T-helper 17 cell (primary cell): ENCODE measurements at regions not wholly inside any gene's neighbourhood (a gene's known extent, or its start where the extent isn't known, plus 50 kb on each side); places are given as distances from the start of the nearest gene placed in this dataset.

Experiments used
- ATAC-seq: fragments of 150-1000 bp; cut with Tn5 transposase; 2 replicates; pipeline ENCODE4 v1.10.0; 2021; ENCODE audit warnings: mild to moderate bottlenecking, moderate library complexity
- DNase-seq, 3 donors: peaks; one replicate each; pipeline versions ENCODE4 v3.0.0 to v3.0.0-alpha.2; 2020 to 2021
- H3K9me3 ChIP-seq: one replicate; pipeline ENCODE4 v1.7.0; 2013; ENCODE audit warnings: low read length, mild to moderate bottlenecking; ENCODE audit not compliant: control insufficient read depth, poor library complexity, severe bottlenecking
- H3K27ac Mint-ChIP-seq: one replicate; pipeline ENCODE4 v1.8.0; 2022; ENCODE audit warnings: mild to moderate bottlenecking, moderate library complexity, mixed read lengths
- H3K27me3 Mint-ChIP-seq: one replicate; pipeline ENCODE4 v1.8.0; 2022; ENCODE audit warnings: mixed read lengths
- H3K36me3 Mint-ChIP-seq: one replicate; pipeline ENCODE4 v1.8.0; 2022; ENCODE audit warnings: low read depth, mixed read lengths
- H3K4me1 Mint-ChIP-seq: one replicate; pipeline ENCODE4 v1.8.0; 2022; ENCODE audit warnings: mild to moderate bottlenecking, mixed read lengths
- H3K4me3 Mint-ChIP-seq: one replicate; pipeline ENCODE4 v1.8.0; 2022; ENCODE audit warnings: mild to moderate bottlenecking, moderate library complexity, mixed read lengths

GRCh38 chr5:128591598-128592455, 53.8 kb upstream of the FBN2 start:
- no peak overlapping the region for H3K27ac Mint-ChIP-seq
- no peaks in the 10 kb centered on the region for H3K9me3 ChIP-seq

GRCh38 chr5:128596071-128596470, 58.0 kb upstream of the FBN2 start:
- no peak overlapping the region for H3K4me3 Mint-ChIP-seq
- no peak for ATAC-seq
- H3K27me3 Mint-ChIP-seq: no peaks in the 10 kb centered on the region
- no peaks in the 10 kb centered on the region for H3K9me3 ChIP-seq
- DNase-seq: no peak
- no peak overlapping the region for H3K27ac Mint-ChIP-seq
- no peaks in the 10 kb centered on the region for H3K36me3 Mint-ChIP-seq
- no peaks in the 10 kb centered on the region for H3K4me1 Mint-ChIP-seq

More at GRCh38 chr5:128591598-128592455, 53.8 kb upstream of the FBN2 start:
- no peak overlapping the region for H3K4me3 Mint-ChIP-seq
- ATAC-seq (no peak), DNase-seq (no peak)
- H3K36me3 Mint-ChIP-seq: no peaks in the 10 kb centered on the region
- no peaks in the 10 kb centered on the region for H3K4me1 Mint-ChIP-seq
- H3K27me3 Mint-ChIP-seq: no peaks in the 10 kb centered on the region

- H3K27ac Mint-ChIP-seq: no peak overlapping the region
- no peak for ATAC-seq
- no peak overlapping the region for H3K4me3 Mint-ChIP-seq
- no peaks in the 10 kb centered on the region for H3K36me3 Mint-ChIP-seq
- H3K9me3 ChIP-seq: no peaks in the 10 kb centered on the region
- no peaks in the 10 kb centered on the region for H3K4me1 Mint-ChIP-seq
- no peak for DNase-seq
- H3K27me3 Mint-ChIP-seq: no peaks in the 10 kb centered on the region
Observed at GRCh38 chr5:128597156-128597555, 59.1 kb upstream of the FBN2 start.

- Mint-ChIP-seq H3K27me3 (no peaks in the 10 kb centered on the region), H3K4me3 (no peak overlapping the region), H3K36me3 (no peaks in the 10 kb centered on the region), H3K4me1 (no peaks in the 10 kb centered on the region), H3K27ac (no peak overlapping the region)
- no peak for DNase-seq
- no peak for ATAC-seq
- no peaks in the 10 kb centered on the region for H3K9me3 ChIP-seq
Observed at GRCh38 chr5:128613128-128613527, 75.1 kb upstream of the FBN2 start.

- H3K27me3 Mint-ChIP-seq: no peaks in the 10 kb centered on the region
- H3K4me1 Mint-ChIP-seq: no peaks in the 10 kb centered on the region
- DNase-seq: no peak
- H3K4me3 Mint-ChIP-seq: no peak overlapping the region
- H3K36me3 Mint-ChIP-seq: no peaks in the 10 kb centered on the region
- ATAC-seq: no peak
- H3K27ac Mint-ChIP-seq: no peak overlapping the region
- no peaks in the 10 kb centered on the region for H3K9me3 ChIP-seq
Observed at GRCh38 chr5:128613766-128614165, 75.7 kb upstream of the FBN2 start.

GRCh38 chr5:128615578-128615977, 77.5 kb upstream of the FBN2 start:
- H3K36me3 Mint-ChIP-seq: no peaks in the 10 kb centered on the region
- H3K4me3 Mint-ChIP-seq: no peak overlapping the region
- H3K27me3 Mint-ChIP-seq: no peaks in the 10 kb centered on the region
- H3K27ac Mint-ChIP-seq: no peak overlapping the region
- no peaks in the 10 kb centered on the region for H3K4me1 Mint-ChIP-seq
- ATAC-seq (no peak), DNase-seq (no peak)
- H3K9me3 ChIP-seq: no peaks in the 10 kb centered on the region

GRCh38 chr5:128626536-128627090, 88.6 kb upstream of the FBN2 start:
- no peaks in the 10 kb centered on the region for H3K4me1 Mint-ChIP-seq

GRCh38 chr5:128627939-128628338, 89.9 kb upstream of the FBN2 start:
- ATAC-seq (no peak), DNase-seq (no peak)
- Mint-ChIP-seq H3K4me1 (no peaks in the 10 kb centered on the region), H3K27ac (no peak overlapping the region), H3K36me3 (no peaks in the 10 kb centered on the region), H3K4me3 (no peak overlapping the region), H3K27me3 (peaks cover 8% of the 10 kb centered on the region)
- no peaks in the 10 kb centered on the region for H3K9me3 ChIP-seq

More at GRCh38 chr5:128626536-128627090, 88.6 kb upstream of the FBN2 start:
- Mint-ChIP-seq H3K27ac (no peak overlapping the region), H3K36me3 (no peaks in the 10 kb centered on the region), H3K27me3 (peaks cover 8% of the 10 kb centered on the region), H3K4me3 (no peak overlapping the region)
- no peak for DNase-seq
- H3K9me3 ChIP-seq: no peaks in the 10 kb centered on the region
- ATAC-seq: no peak

GRCh38 chr5:128629157-128629556, 91.1 kb upstream of the FBN2 start:
- no peaks in the 10 kb centered on the region for H3K36me3 Mint-ChIP-seq
- no peak overlapping the region for H3K27ac Mint-ChIP-seq
- no peak for ATAC-seq
- no peaks in the 10 kb centered on the region for H3K9me3 ChIP-seq
- no peak for DNase-seq
- no peak overlapping the region for H3K4me3 Mint-ChIP-seq
- H3K27me3 Mint-ChIP-seq: peaks cover 8% of the 10 kb centered on the region
- no peaks in the 10 kb centered on the region for H3K4me1 Mint-ChIP-seq

GRCh38 chr5:128630121-128630520, 92.1 kb upstream of the FBN2 start:
- H3K9me3 ChIP-seq: no peaks in the 10 kb centered on the region
- Mint-ChIP-seq H3K4me1 (no peaks in the 10 kb centered on the region), H3K4me3 (no peak overlapping the region), H3K27ac (no peak overlapping the region), H3K27me3 (peaks cover 8% of the 10 kb centered on the region), H3K36me3 (no peaks in the 10 kb centered on the region)
- no peak for DNase-seq
- ATAC-seq: no peak

GRCh38 chr5:128631771-128632170, 93.7 kb upstream of the FBN2 start:
- ATAC-seq (no peak), DNase-seq (no peak)
- no peak overlapping the region for H3K4me3 Mint-ChIP-seq
- no peaks in the 10 kb centered on the region for H3K9me3 ChIP-seq
- H3K27ac Mint-ChIP-seq: no peak overlapping the region
- peaks cover 2% of the 10 kb centered on the region for H3K27me3 Mint-ChIP-seq
- H3K36me3 Mint-ChIP-seq: no peaks in the 10 kb centered on the region
- H3K4me1 Mint-ChIP-seq: no peaks in the 10 kb centered on the region

GRCh38 chr5:128632264-128632663, 94.2 kb upstream of the FBN2 start:
- no peaks in the 10 kb centered on the region for H3K4me1 Mint-ChIP-seq
- H3K4me3 Mint-ChIP-seq: no peak overlapping the region
- no peaks in the 10 kb centered on the region for H3K27me3 Mint-ChIP-seq
- DNase-seq (no peak), ATAC-seq (no peak)
- H3K36me3 Mint-ChIP-seq: no peaks in the 10 kb centered on the region
- H3K9me3 ChIP-seq: no peaks in the 10 kb centered on the region
- no peak overlapping the region for H3K27ac Mint-ChIP-seq

GRCh38 chr5:128633901-128634300, 95.9 kb upstream of the FBN2 start:
- ATAC-seq (no peak), DNase-seq (no peak)
- no peaks in the 10 kb centered on the region for H3K36me3 Mint-ChIP-seq
- no peak overlapping the region for H3K4me3 Mint-ChIP-seq
- no peaks in the 10 kb centered on the region for H3K4me1 Mint-ChIP-seq
- H3K27ac Mint-ChIP-seq: no peak overlapping the region
- no peaks in the 10 kb centered on the region for H3K27me3 Mint-ChIP-seq
- H3K9me3 ChIP-seq: no peaks in the 10 kb centered on the region

GRCh38 chr5:128635379-128635778, 97.3 kb upstream of the FBN2 start:
- H3K9me3 ChIP-seq: no peaks in the 10 kb centered on the region
- no peaks in the 10 kb centered on the region for H3K36me3 Mint-ChIP-seq
- no peaks in the 10 kb centered on the region for H3K27me3 Mint-ChIP-seq
- no peak overlapping the region for H3K4me3 Mint-ChIP-seq
- H3K4me1 Mint-ChIP-seq: no peaks in the 10 kb centered on the region
- DNase-seq (no peak), ATAC-seq (no peak)
- no peak overlapping the region for H3K27ac Mint-ChIP-seq
